GM23338 (cell line): ENCODE measurements at regions not wholly inside any gene's neighbourhood (a gene's known extent, or its start where the extent isn't known, plus 50 kb on each side); places are given as distances from the start of the nearest gene placed in this dataset.

ENCODE experiments used
- CREB1 ChIP-seq: fragments of 250-450 bp; sonication (Bioruptor Pico); IDR thresholded peaks from 2 replicates; pipeline ENCODE4 v1.5.0; 2020; ENCODE audit warnings: low read depth, mild to moderate bottlenecking, moderate library complexity
- CTCF ChIP-seq, 2 experiments: fragments of 200-600 bp in 1 of 2; sonication (generic) in 1 of 2; conservative IDR thresholded peaks; 2 replicates each; pipeline versions ENCODE4 v1.5.1 to v1.6.1; 2016 to 2017; ENCODE audit warnings: antibody characterized with exemption in 2 of 2, low read depth in 2 of 2, mild to moderate bottlenecking in 2 of 2, moderate library complexity in 1 of 2
- EZH2 ChIP-seq: fragments of 200-600 bp; sonication (generic); IDR thresholded peaks from one replicate; pipeline ENCODE4 v1.8.0; 2017; ENCODE audit warnings: antibody characterized with exemption, mild to moderate bottlenecking, low read depth; ENCODE audit not compliant: unreplicated experiment
- EZH2phosphoT487 ChIP-seq: fragments of 200-600 bp; sonication (generic); IDR thresholded peaks from one replicate; pipeline ENCODE4 v1.8.1; 2018; ENCODE audit warnings: antibody characterized with exemption; ENCODE audit not compliant: unreplicated experiment
- JUNB ChIP-seq: IDR thresholded peaks from one replicate; pipeline ENCODE4 v1.6.1; 2016; ENCODE audit warnings: antibody characterized with exemption; ENCODE audit not compliant: unreplicated experiment
- POLR2AphosphoS5 ChIP-seq: IDR thresholded peaks from 2 replicates; pipeline ENCODE4 v1.6.1; 2016; ENCODE audit warnings: antibody characterized with exemption, low read depth
- ZNF114 ChIP-seq: fragments of 250-450 bp; sonication (Bioruptor Pico); IDR thresholded peaks from 2 replicates; pipeline ENCODE4 v1.5.0; 2020; ENCODE audit warnings: mild to moderate bottlenecking, moderate library complexity
- TF ChIP-seq, protein P1 (sequence below): IDR thresholded peaks from one replicate; pipeline ENCODE4 v1.6.1; 2018; ENCODE audit warnings: antibody characterized with exemption; ENCODE audit not compliant: unreplicated experiment

GRCh38 chr5:57034201-57034916 is 82.4 kb upstream of the MIER3 start:
- TF ChIP-seq POLR2AphosphoS5: no peak
- TF ChIP-seq EZH2: no peak
- no peak for TF ChIP-seq EZH2phosphoT487
- TF ChIP-seq CTCF (conservative IDR thresholded peaks at IDR 0.05; ENCODE audit: low read depth in 2 of 2): no peak
- TF ChIP-seq CREB1 (CRISPR knock-in tag): no peak
- no peak for TF ChIP-seq JUNB
- TF ChIP-seq, protein P1, sequence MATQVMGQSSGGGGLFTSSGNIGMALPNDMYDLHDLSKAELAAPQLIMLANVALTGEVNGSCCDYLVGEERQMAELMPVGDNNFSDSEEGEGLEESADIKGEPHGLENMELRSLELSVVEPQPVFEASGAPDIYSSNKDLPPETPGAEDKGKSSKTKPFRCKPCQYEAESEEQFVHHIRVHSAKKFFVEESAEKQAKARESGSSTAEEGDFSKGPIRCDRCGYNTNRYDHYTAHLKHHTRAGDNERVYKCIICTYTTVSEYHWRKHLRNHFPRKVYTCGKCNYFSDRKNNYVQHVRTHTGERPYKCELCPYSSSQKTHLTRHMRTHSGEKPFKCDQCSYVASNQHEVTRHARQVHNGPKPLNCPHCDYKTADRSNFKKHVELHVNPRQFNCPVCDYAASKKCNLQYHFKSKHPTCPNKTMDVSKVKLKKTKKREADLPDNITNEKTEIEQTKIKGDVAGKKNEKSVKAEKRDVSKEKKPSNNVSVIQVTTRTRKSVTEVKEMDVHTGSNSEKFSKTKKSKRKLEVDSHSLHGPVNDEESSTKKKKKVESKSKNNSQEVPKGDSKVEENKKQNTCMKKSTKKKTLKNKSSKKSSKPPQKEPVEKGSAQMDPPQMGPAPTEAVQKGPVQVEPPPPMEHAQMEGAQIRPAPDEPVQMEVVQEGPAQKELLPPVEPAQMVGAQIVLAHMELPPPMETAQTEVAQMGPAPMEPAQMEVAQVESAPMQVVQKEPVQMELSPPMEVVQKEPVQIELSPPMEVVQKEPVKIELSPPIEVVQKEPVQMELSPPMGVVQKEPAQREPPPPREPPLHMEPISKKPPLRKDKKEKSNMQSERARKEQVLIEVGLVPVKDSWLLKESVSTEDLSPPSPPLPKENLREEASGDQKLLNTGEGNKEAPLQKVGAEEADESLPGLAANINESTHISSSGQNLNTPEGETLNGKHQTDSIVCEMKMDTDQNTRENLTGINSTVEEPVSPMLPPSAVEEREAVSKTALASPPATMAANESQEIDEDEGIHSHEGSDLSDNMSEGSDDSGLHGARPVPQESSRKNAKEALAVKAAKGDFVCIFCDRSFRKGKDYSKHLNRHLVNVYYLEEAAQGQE: no peak
- TF ChIP-seq ZNF114: no peak
